ENCODE measurements at regions not wholly inside any gene's neighbourhood (a gene's known extent, or its start where the extent isn't known, plus 50 kb on each side); places are given as distances from the start of the nearest gene placed in this dataset.

DNA sequence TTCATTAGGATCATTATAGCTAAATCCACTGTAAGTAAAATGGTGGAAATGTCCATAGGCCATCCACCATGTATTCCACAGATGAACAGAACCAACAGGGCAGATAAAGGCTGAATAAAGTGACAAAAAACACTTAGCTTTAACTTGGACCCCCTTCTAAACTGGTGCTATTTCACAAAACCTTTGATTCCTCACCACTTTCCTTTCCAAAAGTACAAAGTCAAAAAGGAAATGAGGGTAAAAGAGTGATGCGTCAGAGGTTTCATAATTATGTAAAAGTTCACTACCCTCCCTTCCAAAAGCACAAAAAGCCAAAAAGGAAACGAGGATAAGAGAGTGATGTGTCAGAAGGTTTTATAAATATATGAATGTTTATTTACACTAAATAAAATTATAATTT is 172.2 kb downstream of the TBX15 start:
- TF ChIP-seq, protein P1, sequence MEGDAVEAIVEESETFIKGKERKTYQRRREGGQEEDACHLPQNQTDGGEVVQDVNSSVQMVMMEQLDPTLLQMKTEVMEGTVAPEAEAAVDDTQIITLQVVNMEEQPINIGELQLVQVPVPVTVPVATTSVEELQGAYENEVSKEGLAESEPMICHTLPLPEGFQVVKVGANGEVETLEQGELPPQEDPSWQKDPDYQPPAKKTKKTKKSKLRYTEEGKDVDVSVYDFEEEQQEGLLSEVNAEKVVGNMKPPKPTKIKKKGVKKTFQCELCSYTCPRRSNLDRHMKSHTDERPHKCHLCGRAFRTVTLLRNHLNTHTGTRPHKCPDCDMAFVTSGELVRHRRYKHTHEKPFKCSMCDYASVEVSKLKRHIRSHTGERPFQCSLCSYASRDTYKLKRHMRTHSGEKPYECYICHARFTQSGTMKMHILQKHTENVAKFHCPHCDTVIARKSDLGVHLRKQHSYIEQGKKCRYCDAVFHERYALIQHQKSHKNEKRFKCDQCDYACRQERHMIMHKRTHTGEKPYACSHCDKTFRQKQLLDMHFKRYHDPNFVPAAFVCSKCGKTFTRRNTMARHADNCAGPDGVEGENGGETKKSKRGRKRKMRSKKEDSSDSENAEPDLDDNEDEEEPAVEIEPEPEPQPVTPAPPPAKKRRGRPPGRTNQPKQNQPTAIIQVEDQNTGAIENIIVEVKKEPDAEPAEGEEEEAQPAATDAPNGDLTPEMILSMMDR (IDR thresholded peaks at IDR 0.05; ENCODE audit: poor library complexity) = no peak
- TF ChIP-seq EZH2phosphoT487 (IDR thresholded peaks at IDR 0.05; ENCODE audit: low read depth, severe bottlenecking, unreplicated experiment) = no peak

Measured in hepatocyte (in vitro differentiated cells).